ENCODE measurements at regions not wholly inside any gene's neighbourhood (a gene's known extent, or its start where the extent isn't known, plus 50 kb on each side); places are given as distances from the start of the nearest gene placed in this dataset.
"Not testable (repeated sequence)": the region's sequence is repeated elsewhere in the genome, so short reads cannot be mapped to it uniquely, and the experiment has no call there.

GRCh38 chr12:105595440-105595839 lies 264.9 kb downstream of the C12orf75 start:
- DNase-seq = no peak

DNA sequence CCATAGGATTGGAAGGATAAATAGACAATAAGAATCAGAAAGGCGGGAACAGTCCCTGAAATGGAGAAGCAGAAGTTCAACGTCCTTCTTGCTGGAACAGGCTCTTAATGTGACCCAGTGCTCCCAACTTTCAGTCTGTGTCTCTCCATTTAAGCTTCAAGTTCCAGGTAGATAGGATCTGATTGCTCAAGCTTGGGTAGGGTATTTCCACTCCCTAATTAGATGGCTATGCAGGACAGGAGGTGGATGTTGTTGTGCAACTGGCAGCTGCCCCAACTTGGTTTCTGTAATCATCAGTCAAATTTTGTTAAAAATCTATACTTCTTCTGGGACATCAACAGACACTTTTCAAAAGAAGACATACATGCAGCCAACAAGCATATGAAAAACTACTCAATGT lies 266.2 kb downstream of the C12orf75 start:
- DNase-seq = no peak

DNA sequence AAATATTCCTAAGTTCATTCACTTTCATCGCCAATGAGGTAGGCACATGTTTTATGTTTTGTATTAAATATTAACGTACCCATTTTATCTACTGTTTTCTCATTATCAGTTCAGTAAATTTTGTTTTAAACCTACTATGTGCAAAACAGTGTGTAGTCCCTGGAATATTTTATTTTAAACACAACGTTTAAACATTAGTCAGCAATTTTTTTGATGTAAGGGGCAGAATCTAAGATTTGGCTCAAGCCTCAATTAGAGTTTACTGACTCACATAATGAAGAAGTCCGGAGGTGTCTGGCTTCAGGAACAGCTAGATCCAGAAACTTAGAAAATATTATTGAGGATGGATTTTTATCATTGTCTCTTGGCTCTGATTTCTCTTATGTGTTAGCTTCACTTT lies 267.5 kb downstream of the C12orf75 start:
- no peak for DNase-seq

DNA sequence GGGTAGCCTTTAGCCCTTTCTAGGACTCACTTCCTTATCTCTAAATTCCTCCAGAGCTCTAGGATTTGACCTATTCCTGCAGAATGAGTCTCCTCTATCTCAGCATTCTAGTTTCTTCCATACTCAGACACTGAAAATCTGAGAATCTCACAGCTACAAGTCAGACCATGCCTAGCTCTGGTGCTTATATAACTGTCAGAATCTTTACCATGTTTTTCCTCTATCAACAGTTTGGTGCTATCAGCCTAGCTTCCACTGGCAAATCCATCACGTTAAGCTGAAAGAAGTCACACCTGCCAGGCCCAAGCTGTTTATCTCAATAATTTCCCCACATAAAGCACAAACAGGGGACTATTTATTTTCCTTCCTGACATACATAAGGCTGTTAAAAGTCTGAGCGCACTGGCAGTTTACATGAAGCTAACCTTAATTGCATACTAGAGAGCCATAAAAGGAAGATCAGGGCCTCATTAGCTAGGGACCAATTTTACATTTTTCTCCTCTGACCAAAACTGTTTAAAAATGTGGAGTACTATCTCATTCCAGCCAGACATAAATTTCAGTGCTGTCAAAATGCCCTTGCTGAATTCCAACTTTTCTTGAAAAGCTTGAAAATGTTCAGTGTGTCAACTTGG lies 270.5 kb downstream of the C12orf75 start:
- peak; percentile 75 for DNase-seq

DNA sequence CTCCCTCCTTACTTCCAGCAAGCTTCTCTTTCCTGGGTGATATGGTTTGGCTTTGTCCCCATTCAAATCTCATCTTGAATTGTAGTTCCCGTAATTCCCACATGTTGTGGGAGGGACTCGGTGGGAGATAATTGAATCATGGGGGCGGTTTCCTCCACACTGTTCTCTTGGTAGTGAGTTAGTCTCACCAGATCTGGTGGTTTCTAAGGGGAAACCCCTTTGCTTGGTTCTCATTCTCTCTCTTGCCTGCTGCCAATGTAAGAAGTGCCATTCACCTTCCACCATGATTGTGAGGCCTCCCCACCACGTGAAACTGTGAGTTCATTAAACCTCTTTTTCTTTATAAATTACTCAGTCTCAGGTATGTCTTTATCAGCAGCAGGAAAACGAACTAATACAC lies 271.8 kb downstream of the C12orf75 start:
- not testable (repeated sequence) for DNase-seq

DNA sequence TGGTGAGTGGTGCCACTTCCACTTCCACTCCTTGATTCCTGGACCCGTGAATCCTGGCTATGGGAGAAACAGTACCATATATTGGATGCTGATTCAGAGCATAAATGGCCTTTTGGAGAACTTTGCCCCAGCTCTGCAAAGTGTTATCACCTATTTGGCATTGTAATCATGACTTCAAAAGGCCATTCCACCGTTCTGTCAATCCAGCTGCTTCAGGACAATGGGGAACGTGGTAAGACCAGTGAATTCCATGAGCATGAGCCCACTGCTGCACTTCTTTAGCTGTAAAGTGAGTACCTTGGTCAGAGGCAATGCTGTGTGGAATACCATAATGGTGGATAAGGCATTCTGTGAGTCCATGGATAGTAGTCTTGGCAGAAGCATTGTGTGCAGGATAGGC lies 273.8 kb downstream of the C12orf75 start:
- DNase-seq = not testable (repeated sequence)

GRCh38 chr12:105606613-105607012 lies 276.1 kb downstream of the C12orf75 start:
- DNase-seq = not testable (repeated sequence)

DNA sequence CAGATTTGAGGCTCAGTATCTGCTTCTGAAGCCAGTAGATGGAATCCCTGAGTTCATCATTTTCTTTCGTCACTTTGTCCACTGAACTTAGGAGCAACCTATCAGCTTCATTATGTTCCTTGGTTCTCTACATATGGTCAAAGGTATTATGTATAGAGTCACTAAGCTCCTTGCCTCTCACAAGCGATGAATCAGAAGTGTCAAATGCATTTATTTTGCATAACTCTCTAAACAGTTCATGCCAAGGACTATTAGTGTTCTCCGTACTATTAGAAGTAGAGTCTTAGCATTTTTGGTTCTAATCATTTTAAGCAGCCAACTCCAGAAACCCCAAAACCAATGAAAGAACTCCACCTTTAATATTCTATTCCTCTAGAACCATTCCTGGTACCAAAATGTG lies 278.5 kb downstream of the C12orf75 start:
- peak; percentile 47 for DNase-seq

DNA sequence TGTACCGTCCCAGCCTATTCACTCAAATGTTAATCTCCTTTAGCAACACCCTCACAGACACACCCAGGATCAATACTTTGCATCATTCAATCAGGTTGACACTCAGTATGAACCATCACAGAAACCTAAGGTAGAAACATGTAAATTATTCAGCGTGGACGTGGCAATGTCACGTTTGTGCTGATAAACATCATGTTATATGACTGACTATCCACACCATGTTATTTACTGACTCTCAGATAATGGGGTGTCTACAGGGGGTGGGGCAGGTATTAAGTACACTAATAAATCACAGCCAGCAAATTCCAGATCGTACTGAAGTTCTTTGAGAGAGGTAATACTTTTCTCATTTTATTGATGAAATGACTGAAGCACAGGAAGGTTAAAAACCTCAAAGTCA lies 280.0 kb downstream of the C12orf75 start:
- DNase-seq = no peak

DNA sequence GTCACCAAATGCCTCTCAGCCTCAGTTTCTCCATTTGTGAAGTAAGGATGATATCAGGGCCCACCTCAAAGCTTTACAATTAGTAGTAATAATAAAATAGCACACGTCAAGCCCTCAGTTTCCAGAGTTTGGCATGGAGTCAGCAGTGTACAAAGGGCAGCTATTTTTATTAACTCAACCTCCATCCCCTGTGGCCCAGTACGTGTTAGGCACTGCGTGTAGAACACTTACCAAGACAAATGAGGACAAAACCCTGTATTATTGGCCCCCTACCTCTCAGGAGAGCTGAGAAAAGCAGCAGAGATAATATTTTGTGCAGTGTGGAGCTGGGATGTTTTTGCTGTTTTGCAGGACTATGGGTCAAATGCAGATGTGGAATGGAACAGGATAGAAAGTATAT lies 280.8 kb downstream of the C12orf75 start:
- no peak for DNase-seq

- no peak for DNase-seq
Measured at GRCh38 chr12:105613269-105613668, 282.8 kb downstream of the C12orf75 start.

GRCh38 chr12:105613887-105614286 lies 283.4 kb downstream of the C12orf75 start:
- DNase-seq = no peak

GRCh38 chr12:105616971-105617540 lies 286.6 kb downstream of the C12orf75 start:
- DNase-seq = peak; percentile 32

GRCh38 chr12:105622220-105622619 lies 291.7 kb downstream of the C12orf75 start:
- no peak for DNase-seq

- DNase-seq = no peak
Measured at GRCh38 chr12:105622846-105623736, 292.6 kb downstream of the C12orf75 start.

GRCh38 chr12:105626653-105627052 lies 296.2 kb downstream of the C12orf75 start:
- DNase-seq = no peak

GRCh38 chr12:105637470-105637869 lies 307.0 kb downstream of the C12orf75 start:
- no peak for DNase-seq

DNA sequence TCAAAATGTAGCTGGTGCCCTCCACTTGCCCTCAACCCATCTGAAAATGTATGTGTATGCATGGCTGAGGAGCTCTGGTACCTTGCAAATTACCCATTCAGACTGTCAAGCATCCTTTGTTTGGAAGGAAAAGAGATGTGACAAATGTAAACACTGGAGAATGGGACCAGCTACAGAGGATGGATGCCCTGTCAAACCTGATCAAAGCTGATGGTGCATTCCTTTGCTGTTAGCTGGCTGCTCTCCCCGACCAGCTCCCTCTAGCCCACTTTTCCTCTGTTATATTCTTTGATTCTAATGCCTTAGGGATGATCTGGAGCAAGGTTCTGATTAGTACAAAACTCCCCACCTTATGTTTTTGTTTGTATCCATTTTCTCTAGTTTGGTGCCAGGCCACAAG lies 310.3 kb downstream of the C12orf75 start:
- peak; percentile 40 for DNase-seq

DNA sequence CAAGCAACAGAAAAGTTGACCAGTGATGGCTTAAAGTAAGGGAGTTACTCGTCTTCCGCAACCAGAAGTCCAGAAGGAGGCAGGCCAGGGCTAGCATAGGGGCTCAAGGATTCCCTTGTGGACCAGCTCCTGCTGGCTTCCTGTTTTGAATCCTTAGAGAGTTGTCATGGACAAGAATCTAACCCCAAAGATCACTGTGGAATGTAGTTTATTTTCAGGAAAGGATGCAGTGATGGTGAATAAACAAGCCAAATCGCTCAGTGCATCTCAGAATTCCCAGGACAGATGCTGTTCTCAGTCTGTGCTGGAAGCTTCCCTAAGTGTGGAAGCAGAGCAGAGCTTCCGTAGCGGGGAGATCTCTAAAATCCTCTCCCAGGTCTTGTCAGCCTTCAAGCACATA lies 311.3 kb downstream of the C12orf75 start:
- DNase-seq = peak; percentile 26

DNA sequence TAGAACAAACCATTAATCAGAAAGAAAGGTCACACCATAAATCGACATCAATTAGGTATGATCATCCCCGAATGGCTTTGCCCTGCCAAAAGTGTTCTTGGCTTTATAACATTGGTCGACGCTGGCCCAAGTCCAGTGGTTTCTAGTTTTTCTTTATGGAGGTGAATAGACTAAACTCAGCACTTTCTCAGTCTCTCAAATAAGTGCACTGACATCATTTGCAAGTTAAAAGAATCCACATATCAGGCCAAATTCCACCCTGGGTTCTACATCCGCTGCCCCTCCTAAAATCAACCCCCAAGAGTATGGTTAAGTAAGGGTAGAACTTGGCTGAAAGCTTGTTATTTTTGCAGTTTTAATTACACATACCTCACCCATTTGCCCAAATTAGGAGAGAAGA lies 314.3 kb downstream of the C12orf75 start:
- DNase-seq = peak; percentile 50

- no peak for DNase-seq
Measured at GRCh38 chr12:105654606-105655005, 324.1 kb downstream of the C12orf75 start.

- no peak for DNase-seq
Measured at GRCh38 chr12:105658389-105658788, 327.9 kb downstream of the C12orf75 start.

- peak; percentile 9 for DNase-seq
Measured at GRCh38 chr12:105659355-105660075, 329.0 kb downstream of the C12orf75 start.
